ENCODE measurements at regions not wholly inside any gene's neighbourhood (a gene's known extent, or its start where the extent isn't known, plus 50 kb on each side); places are given as distances from the start of the nearest gene placed in this dataset.

DNA sequence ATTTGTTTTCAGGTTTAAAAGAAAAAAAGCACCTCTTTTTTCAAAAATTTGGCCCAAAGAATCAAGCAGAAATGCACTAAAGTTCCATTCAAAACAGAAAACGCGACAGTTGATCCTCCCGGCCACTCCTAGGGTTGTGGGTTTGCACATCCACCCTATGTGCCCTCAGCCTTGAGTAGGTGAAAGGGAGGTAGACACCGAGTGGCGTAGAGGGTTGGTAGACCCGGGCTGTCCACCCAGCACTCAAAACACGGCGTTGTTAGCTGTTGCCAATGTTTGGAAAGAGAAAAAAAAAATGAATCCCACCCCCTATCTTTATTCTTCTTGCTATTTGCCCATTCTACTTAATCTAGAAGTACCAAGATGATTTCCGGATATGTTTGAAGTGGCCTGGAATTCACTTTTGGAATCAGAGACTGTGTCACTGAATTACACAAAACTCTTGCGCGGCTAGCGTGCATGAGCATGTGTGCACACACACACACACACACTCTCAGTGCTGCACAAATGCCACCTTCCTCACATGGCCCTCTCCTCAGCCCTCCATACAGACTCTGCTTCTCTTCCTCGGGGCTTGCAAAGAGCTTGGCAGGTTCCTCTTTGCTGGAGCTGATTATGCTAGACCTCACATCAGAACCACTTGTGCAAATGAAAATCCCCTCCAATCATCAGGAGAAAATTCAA, 110.2 kb upstream of the HAND1 start:
- H3K14ac ChIP-seq (ENCODE audit: insufficient read length) = no peak overlapping the region
- no peak overlapping the region for H2AK5ac ChIP-seq (ENCODE audit: low read depth, low read length)
- TF ChIP-seq CHD1 (IDR thresholded peaks at IDR 0.05; ENCODE audit: low read depth, low read length) = no peak
- TF ChIP-seq, protein P1, sequence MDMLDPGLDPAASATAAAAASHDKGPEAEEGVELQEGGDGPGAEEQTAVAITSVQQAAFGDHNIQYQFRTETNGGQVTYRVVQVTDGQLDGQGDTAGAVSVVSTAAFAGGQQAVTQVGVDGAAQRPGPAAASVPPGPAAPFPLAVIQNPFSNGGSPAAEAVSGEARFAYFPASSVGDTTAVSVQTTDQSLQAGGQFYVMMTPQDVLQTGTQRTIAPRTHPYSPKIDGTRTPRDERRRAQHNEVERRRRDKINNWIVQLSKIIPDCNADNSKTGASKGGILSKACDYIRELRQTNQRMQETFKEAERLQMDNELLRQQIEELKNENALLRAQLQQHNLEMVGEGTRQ (IDR thresholded peaks at IDR 0.05; ENCODE audit: low read length) = no peak
- no peak for TF ChIP-seq SIX5 (IDR thresholded peaks at IDR 0.05; ENCODE audit: low read depth, low read length)
- TF ChIP-seq EP300 (IDR thresholded peaks at IDR 0.05; ENCODE audit: borderline replicate concordance in 1 of 2, low read depth in 2 of 2, low read length in 2 of 2) = no peak
- TF ChIP-seq KDM4A (IDR thresholded peaks at IDR 0.05; ENCODE audit: low read depth, low read length, severe bottlenecking) = no peak
- no peak for TF ChIP-seq BCL11A (IDR thresholded peaks at IDR 0.05; ENCODE audit: low read depth in 2 of 2, low read length in 2 of 2)
- H3K4me2 ChIP-seq (ENCODE audit: insufficient read depth in 1 of 2, low read depth in 2 of 2, low read length in 2 of 2) = no peak overlapping the region
- H3K9me3 ChIP-seq (ENCODE audit: insufficient read depth in 2 of 2, low read depth in 1 of 2, low read length in 1 of 2) = no peaks in the 10 kb centered on the region
- no peaks in the 10 kb centered on the region for H4K20me1 ChIP-seq (replicated peaks in 1 of 2; ENCODE audit: control insufficient read depth in 1 of 2, insufficient read depth in 2 of 2, low read length in 2 of 2)
- no peak for DNase-seq (ENCODE audit: low read depth in 1 of 2, low spot score in 2 of 2)
- H2BK5ac ChIP-seq (ENCODE audit: low read depth, low read length) = no peak overlapping the region
- no peak overlapping the region for H3K4me3 ChIP-seq (ENCODE audit: extremely low read depth in 1 of 4, insufficient read depth in 2 of 4, low read depth in 3 of 4, low read length in 4 of 4)
- H4K91ac ChIP-seq (replicated peaks; ENCODE audit: insufficient read length, low read length) = no peak overlapping the region
- H3K27ac ChIP-seq (ENCODE audit: low read depth, low read length) = no peak overlapping the region
- H2BK20ac ChIP-seq (ENCODE audit: low read length) = no peak overlapping the region
- FAIRE-seq = no peak
- ChIA-PET POLR2A (ENCODE audit: partially characterized antibody) (interaction anchor here (0.6 kb wide), 2 partner anchors 21 to 124 kb away, joined by 3 read pairs; no protein-coding TSS in a partner anchor), CTCF (ENCODE audit: partially characterized antibody) (interaction anchor here (0.7 to 1.1 kb wide), 3 partner anchors 18 to 67 kb away, joined by 3 read pairs; no protein-coding TSS in a partner anchor)
- H3K9ac ChIP-seq (replicated peaks in 1 of 4; ENCODE audit: extremely low read depth in 1 of 4, low read depth in 3 of 4, low read length in 3 of 4) = no peak overlapping the region
- WGBS, 2 experiments (ENCODE audit: extremely low coverage in 1 of 2, insufficient coverage in 1 of 2, insufficient read length in 1 of 2, insufficient replicate concordance in 2 of 2, low coverage in 1 of 2, low lambda C conversion rate in 2 of 2, missing lambda C conversion rate in 1 of 2) = 90% methylated on average over 13 of the region's 13 CpGs; no CpG with 5 or more reads in 1 of the 2 experiments
- no peak overlapping the region for H4K8ac ChIP-seq (ENCODE audit: extremely low read depth, insufficient read depth, low read length)
- no peak overlapping the region; the same call in 1 of the 2 replicates for H3K18ac ChIP-seq (ENCODE audit: extremely low read depth, low read length)
- H3K79me2 ChIP-seq (ENCODE audit: control insufficient read depth in 1 of 2, insufficient read depth in 2 of 2, low read length in 2 of 2) = no peaks in the 10 kb centered on the region
- no peak overlapping the region for H3K4ac ChIP-seq (replicated peaks; ENCODE audit: insufficient read length, low read depth, low read length)
- H3K27me3 ChIP-seq (replicated peaks in 1 of 4; ENCODE audit: control insufficient read depth in 3 of 4, extremely low read depth in 1 of 4, insufficient read depth in 3 of 4, low read length in 3 of 4) = no peaks in the 10 kb centered on the region
- no peak overlapping the region for H3K23ac ChIP-seq (ENCODE audit: insufficient read length)
- H3K56ac ChIP-seq (replicated peaks; ENCODE audit: insufficient read length, low read depth, low read length) = no peak overlapping the region
- no peak overlapping the region for H4K5ac ChIP-seq (ENCODE audit: insufficient read length, low read depth, low read length)
- no peaks in the 10 kb centered on the region; the same call in 1 of the 2 replicates for H3K23me2 ChIP-seq (ENCODE audit: low read depth, low read length)
- no peak overlapping the region for H2AFZ ChIP-seq (ENCODE audit: low read length)
- no peak overlapping the region for H2BK15ac ChIP-seq (ENCODE audit: low read length)
- H2BK12ac ChIP-seq (ENCODE audit: low read depth, low read length) = no peak overlapping the region
- no peaks in the 10 kb centered on the region for H3K79me1 ChIP-seq (ENCODE audit: low read depth, low read length)
- H3K36me3 ChIP-seq (ENCODE audit: control insufficient read depth in 2 of 4, insufficient read depth in 4 of 4, low read length in 3 of 4) = no peaks in the 10 kb centered on the region
- no peaks in the 10 kb centered on the region for H3K4me1 ChIP-seq (replicated peaks in 1 of 4; ENCODE audit: control insufficient read depth in 3 of 4, insufficient read depth in 4 of 4, low read length in 3 of 4)
- no peak overlapping the region for H2BK120ac ChIP-seq (replicated peaks; ENCODE audit: low read depth, low read length)
